NCI-H1436 treated with DMSO at 0.1 percent for 48 hours (cell line): ENCODE measurements at regions not wholly inside any gene's neighbourhood (a gene's known extent, or its start where the extent isn't known, plus 50 kb on each side); places are given as distances from the start of the nearest gene placed in this dataset.

Source experiments
- DNase-seq: peaks from one replicate; lab custom pipeline; 2025; lab: John Stamatoyannopoulos, UW

- DNase-seq, result no peak
These were observed 160.3 kb downstream of the PTEN start for GRCh38 chr10:88023676-88024075.

- no peak for DNase-seq
These were observed 162.6 kb downstream of the PTEN start for GRCh38 chr10:88026031-88026430.

GRCh38 chr10:88027570-88027969 is 164.1 kb downstream of the PTEN start:
- no peak for DNase-seq

GRCh38 chr10:88028072-88028471 is 164.6 kb downstream of the PTEN start:
- no peak for DNase-seq

- DNase-seq, result no peak
These were observed 165.2 kb downstream of the PTEN start for GRCh38 chr10:88028654-88029053.

- DNase-seq, result no peak
These were observed 169.1 kb downstream of the PTEN start for GRCh38 chr10:88032566-88032965.

GRCh38 chr10:88033385-88033784 is 170.0 kb downstream of the PTEN start:
- DNase-seq, result no peak

- no peak for DNase-seq
These were observed 170.4 kb downstream of the PTEN start for GRCh38 chr10:88033793-88034192.

GRCh38 chr10:88036126-88036525 is 172.7 kb downstream of the PTEN start:
- DNase-seq, result no peak

GRCh38 chr10:88037623-88038022 is 174.2 kb downstream of the PTEN start:
- DNase-seq, result no peak

- DNase-seq, result no peak
These were observed 174.8 kb downstream of the PTEN start for GRCh38 chr10:88038268-88038667.

- no peak for DNase-seq
These were observed 176.2 kb downstream of the PTEN start for GRCh38 chr10:88039496-88040200.

- DNase-seq, result no peak
These were observed 178.1 kb downstream of the PTEN start for GRCh38 chr10:88041243-88042159.

GRCh38 chr10:88042160-88043100 is 179.0 kb downstream of the PTEN start:
- DNase-seq, result no peak

- DNase-seq, result no peak
These were observed 181.7 kb downstream of the PTEN start for GRCh38 chr10:88045096-88045495.

- no peak for DNase-seq
These were observed 182.4 kb downstream of the PTEN start for GRCh38 chr10:88045656-88046415.

- DNase-seq, result no peak
These were observed 184.2 kb downstream of the PTEN start for GRCh38 chr10:88047579-88047978.

GRCh38 chr10:88048312-88048711 is 184.9 kb downstream of the PTEN start:
- DNase-seq, result no peak

GRCh38 chr10:88049204-88049603 is 185.8 kb downstream of the PTEN start:
- no peak for DNase-seq

- DNase-seq, result no peak
These were observed 194.3 kb downstream of the PTEN start for GRCh38 chr10:88057720-88058119.

- DNase-seq, result no peak
These were observed 195.3 kb downstream of the PTEN start for GRCh38 chr10:88058750-88059149.
